Glomerular visceral epithelial cell (primary cell): ENCODE measurements at regions not wholly inside any gene's neighbourhood (a gene's known extent, or its start where the extent isn't known, plus 50 kb on each side); places are given as distances from the start of the nearest gene placed in this dataset.
"Not testable (repeated sequence)": the region's sequence is repeated elsewhere in the genome, so short reads cannot be mapped to it uniquely, and the experiment has no call there.

ENCODE experiments used
- DNase-seq: peaks from one replicate; pipeline ENCODE4 v3.0.0-alpha.2; 2016; ENCODE audit errors: extremely low spot score

DNA sequence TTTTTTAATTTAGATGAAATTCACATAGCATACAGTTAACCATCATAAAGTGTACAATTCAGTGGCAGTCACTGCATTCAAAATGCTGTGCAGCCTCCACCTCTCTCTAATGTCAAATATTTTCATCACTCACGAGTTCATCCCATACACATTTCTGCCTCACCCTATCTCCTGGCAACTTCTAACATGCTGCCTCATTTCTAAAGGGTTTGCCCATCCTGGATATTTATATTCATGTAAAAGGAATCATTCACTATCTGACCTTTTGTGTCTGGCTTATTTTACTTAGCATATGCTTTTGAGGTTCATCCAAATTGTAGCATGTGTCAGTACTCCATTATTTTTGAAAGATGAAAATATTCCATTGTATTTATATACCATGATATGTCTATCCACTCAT is 286.9 kb upstream of the VSTM2A start:
- no peak for DNase-seq

DNA sequence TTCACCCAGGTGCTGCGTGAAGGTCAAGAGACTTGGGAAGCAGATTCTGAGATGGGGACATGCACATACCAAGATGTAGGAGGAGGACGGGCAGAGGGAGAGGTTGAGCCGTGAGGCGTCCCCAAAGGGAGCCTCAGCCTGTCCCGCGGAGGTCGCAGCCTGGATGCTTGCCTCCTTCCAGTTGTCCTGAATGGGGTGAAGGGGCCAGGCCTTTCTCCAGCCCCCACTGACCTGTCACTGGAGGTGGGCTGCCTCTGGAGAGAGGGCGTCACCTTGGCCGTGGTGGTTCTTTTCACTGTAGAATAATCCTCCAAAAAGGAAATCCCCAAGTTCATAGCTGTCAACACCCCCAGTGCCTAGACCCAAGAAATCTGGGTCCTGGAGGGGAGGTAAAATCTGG is 283.0 kb upstream of the VSTM2A start:
- no peak for DNase-seq

DNA sequence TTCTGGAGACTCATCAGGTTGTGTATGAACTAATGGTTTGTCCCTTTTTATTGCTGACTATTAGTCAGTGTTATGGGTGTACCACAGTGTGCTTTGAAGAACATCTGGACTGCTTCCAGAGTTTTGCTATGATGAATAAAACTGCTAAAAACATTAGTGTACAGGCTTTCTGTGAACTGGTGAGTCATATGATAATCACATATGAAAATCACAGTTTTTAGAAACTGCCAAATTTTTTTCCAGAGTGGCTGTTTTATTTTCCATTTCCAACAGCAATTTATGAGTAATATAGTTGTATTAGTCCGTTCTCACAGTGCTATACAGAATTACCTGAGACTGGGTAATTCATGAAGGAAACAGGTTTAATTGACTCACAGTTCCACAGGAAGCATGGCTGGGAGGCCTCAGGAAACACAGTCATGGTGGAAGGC is 281.2 kb upstream of the VSTM2A start:
- no peak for DNase-seq

DNA sequence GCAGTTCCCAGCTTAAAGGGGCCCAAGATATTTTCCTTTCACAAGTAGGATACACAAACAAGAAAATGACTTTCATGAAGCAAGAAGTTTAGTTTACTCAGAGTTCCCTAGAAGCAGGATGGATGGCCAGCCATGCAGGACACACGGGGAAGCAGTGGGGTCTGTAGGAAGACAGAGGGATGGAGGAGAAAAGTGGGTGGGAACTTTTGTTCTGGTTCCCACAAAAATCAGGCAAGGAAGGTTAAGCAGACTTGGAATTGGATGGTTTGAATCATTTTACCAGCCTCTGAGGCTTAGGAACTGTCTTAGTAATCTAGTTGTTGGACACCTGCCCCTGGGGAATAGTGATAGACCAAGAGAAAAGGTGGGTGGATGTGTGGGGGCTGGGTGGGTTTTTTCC is 263.3 kb upstream of the VSTM2A start:
- DNase-seq = no peak

DNA sequence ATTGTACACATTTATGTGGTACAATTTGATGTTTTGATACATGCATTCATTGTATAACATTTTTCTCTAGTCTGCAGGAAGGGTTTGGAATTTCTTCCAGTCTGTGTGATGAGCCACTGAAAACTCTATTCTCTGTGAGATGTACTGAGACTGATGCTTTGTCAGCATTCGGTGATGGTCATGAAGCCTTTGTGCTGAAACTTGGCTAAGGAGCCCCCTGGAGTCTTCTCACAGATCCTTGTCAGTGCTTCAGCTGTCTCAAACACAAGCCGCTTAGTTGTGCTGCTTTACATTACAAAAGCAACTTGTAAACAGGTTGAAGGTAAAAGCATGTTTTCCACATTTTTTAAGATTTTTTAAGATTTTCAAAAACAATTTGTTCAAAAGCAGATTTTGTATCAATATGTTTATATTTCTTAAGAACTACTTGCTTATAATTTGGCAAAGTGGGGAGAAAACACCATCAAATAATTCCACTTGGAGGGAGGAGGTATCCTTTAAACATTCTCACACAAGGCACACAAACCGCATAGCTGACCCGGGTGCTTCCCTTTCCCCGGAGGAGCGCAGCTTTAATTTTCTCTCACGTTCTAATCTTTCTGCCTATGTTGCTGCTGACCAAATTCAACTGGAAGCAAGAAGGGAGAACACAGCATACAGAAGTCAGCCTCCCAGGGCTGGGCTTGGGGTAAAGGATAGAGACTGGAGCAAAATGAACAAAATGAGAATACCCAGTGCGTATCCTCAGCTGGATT is 249.8 kb upstream of the VSTM2A start:
- DNase-seq = no peak

DNA sequence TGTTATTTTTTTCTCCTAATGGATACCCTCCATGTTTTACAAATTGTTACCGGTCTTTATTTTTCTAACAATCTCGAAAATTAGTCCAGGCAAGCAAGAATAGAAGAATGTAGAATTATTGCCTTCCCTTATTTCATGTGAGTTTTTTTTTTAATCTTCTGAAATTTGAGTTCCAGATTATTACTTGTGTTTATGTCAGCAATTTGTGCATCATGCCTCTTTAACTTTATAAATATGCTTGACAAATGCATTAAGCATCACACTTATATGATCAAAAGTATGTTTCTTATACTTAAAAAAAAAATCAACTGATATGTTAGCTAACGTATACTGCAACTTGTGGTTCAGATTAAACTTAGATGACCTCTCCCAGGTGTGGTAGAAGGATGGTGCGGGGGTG is 242.7 kb upstream of the VSTM2A start:
- no peak for DNase-seq

DNA sequence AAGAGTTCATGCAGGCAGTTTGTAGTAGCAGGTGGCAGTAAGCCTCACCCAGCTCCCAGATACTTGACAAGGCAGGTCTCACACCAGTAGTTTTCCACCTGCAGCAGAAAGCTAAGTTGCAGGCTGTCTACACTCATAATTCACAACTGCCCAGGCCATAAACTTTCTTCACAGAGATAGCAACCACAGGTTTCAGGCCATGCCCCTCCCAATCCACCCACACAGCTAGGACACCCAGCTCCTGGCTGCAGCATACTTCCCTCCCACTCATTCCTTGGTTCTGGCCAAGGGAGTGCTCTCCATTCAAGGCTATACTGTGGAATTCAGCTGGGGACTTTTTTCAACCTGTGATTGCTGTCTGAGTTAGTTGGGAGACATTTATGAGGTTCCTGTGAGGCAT is 226.2 kb upstream of the VSTM2A start:
- DNase-seq = not testable (repeated sequence)

DNA sequence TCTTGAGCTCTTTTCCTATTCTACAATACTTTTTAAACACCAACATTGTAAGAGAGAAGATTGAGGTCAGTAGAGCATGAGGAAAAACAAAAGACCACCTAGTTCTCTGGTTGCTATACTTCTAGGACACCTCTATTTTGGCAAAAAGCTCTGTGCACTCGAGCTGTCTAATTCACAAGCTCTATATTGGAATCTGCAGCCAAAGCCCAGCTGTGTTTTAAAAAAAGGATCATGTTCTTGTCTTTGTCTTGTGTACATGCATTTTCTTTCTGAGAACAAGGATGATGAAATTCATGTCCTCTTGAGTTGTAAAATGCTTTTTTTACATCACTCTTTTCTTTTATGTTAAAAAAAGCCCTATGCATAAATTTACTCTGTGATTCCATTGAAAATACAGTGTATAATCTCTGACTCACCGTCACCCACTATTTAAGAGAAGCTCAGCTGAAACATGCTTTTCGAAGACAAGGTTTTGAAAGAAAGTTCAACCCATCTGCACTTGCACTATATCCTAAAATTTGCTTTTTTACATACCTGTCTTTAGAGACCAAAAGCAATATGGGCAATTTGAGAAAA is 215.5 kb upstream of the VSTM2A start:
- no peak for DNase-seq

DNA sequence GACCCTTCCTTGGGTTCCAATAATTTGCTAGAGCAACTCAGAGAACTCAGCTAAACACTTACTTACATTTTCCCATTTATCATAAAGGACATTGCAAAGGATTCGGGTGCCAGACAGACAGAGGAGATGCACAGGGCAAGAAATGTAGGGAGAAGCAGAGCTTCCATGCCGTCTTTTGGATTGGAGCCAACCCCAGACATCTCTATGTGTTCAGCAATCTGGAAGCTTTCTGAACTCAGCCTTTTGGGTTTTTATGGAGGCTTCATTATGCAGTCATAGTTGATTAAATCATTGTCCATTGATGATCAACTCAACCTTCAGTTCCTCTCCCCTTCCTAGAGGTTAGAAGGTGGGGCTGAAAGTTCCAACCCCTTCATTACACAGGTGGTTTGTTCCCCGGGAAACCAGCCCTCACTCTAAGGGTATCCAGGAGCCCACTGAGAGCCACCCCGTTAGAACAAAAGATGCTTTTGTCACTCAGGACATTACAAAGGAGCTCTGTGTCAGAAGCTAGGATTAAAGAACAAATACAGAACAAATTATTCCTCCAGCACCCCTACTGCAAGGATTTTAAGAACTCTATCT is 211.9 kb upstream of the VSTM2A start:
- no peak for DNase-seq

DNA sequence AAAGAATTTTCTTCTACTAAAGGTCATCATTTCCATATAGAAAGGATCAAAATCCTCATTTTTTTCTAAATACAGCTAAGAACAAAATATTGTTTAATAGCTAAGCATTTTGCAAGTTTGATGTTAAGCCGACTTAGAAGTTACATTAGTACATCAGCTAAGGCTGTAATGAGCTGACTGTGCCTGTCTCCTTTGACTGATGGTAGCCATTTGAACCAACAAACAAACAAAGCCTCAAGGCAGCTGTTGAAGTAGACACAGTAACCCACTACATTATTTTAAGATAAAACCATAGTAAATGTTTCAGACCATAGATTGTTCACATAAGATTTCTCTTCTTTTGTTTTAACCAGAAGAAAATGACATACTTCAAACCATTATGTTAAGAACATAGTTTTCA is 210.9 kb upstream of the VSTM2A start:
- DNase-seq = no peak

DNA sequence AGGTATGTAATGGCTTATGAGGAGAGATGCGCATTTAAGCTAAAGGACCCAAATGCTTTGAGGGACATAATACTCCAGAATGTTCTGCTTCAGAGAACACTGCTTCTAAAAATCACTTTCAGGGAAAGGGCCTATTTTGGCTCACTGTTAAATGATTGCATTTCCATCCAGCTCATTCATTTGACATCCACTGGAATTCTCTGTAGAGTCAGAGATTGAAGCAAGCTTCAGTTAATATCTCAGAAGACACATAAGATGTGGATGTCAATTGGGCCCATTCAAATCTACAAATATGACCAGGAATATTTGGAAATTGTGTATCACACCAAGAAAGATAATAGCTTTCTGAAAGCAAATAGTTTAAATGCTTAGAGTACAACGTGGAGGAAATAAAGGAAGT is 209.9 kb upstream of the VSTM2A start:
- DNase-seq = no peak

DNA sequence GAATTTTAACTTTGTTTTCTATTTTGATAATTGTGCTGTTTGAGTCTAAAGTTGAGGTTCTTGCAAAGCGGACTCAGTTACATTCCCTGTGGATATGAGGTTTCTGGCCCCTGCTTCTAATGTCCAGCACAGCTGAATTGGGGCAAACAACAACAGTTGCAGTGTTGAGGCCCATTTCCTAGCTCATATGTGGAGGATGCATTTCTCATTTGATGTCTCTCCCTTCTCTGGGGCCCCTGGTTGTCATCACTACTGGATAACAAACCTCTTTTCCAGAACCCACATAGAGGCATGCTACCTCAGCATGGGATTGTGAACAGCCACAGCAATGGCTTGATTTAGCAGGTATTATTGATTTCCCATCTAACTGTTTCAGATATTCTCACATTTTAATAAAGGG is 208.2 kb upstream of the VSTM2A start:
- no peak for DNase-seq

DNA sequence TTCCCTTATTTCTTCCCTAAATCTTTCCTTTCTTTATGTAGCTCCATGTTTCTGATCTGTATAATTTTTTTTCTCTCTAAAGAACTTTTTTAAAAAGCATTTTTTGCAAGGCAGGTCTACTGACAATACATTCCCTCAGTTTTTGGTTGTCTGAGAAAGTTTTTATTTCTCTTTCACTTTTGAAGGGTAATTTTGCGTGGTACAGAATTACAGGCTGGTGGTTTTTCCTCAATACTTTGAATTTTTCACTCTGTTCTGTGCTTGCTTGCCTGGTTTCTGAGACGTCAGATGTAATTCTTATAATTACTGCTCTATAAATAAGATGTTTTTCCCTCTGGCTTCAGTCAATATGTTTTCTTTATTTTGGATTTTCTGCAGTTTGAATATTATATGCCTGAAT is 205.4 kb upstream of the VSTM2A start:
- DNase-seq = no peak

DNA sequence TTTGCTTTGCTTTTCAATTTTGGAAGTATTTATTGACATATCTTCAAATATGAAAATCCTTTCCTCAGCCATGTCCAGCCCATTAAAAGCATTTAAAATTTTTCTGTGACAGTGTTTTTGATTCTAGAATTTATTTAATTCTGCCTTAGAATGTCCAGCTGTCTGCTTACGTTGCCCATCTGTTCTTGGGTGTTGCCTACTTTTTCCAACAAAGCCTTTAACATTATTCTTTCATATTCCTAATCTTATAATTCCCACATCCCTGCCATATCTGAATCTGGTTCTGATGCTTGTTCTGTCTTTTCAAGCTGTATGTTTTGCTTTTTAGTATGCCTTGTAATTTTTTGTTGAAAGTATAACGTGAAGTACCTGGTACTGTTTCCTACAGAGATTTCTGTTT is 204.7 kb upstream of the VSTM2A start:
- no peak for DNase-seq

DNA sequence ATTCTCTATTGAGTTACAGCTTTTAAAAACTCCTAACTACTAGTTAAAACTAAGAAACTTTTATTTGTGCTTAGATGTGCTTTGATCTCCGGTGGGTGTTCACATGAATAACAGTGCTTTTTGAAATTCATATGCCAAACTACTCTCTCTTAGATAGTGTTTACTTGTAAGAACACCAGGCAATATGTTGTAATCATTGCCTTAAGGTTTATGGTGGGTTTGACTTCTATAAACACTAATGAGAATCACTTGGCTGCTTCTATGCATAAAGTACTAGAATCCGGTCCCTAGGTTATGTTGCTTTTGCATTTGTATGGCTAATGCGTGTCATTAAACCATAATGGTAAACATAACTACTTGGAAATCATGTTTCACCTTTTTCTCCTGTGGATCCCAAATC is 203.9 kb upstream of the VSTM2A start:
- DNase-seq = no peak

DNA sequence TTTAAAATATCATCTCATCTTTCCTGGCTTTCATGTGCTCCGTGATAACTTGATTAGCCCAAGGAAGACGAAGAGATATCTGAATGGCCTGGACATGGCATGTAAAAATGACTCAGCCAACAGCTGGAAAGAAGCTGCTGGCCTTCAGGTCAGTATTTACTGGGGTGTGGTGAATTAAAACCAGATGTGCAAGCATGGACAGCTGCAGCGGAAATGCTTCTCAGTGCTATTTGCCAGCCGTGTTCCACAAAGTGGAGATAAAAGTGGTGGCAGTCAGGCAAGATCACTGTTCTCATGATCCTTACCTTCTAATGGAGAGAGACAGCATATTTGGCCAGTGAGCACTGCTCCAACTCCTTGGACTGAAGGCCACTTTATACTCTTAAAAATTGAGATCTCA is 203.1 kb upstream of the VSTM2A start:
- DNase-seq = no peak

DNA sequence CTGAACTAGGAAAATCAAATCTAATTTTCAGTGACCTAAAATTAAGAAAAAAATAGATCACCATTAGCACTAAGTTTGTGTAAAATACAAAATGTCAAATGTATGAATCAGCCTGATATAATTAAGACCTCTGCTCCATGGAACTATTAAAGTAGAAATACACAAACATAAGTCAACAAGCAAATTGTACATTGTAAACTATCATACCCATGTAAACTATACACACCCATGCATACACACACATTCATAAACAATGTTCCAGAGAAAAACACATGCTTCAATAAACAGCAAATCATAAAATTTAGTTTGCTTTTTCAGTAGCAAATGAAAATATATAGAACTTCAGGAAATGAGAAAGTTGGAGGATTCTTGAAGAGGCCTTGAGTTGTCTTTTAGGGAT is 199.7 kb upstream of the VSTM2A start:
- DNase-seq = no peak

DNA sequence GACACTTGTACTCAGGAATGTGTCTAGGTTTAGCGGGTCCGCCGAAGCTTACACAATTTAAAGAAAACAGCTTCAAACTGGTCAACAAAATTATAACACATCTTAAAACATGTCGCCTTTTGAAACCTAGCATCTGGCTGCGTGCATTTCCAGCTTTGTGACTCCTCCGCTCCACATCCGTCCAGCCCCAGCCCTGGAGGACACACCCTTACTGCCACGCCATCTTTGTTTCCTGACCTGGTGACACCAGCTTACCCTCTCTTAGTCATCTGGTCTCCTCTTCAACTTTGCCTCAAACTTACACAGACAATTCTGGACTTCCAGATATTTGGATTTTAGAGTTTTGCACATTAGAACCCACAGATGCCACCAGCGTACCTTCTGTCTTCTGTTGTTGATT is 198.7 kb upstream of the VSTM2A start:
- DNase-seq = no peak

DNA sequence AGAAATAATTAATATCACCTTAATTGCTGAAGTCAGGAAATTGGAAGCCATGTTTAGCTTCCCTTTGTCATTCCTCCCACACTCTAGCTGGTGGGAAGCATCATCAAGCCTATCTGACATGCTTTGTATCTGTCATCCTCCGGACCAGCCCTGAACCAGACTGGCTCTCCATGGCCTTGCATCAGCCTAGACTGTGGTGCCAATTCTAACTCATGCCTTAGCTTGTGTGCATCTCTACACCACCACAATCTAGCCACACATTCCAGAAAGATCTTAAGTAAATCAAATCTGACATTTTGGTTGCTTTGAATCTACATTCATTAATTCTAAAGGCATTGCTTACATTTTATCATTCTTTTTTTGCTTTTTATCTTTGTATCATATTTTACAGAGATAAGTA is 196.4 kb upstream of the VSTM2A start:
- DNase-seq = no peak

DNA sequence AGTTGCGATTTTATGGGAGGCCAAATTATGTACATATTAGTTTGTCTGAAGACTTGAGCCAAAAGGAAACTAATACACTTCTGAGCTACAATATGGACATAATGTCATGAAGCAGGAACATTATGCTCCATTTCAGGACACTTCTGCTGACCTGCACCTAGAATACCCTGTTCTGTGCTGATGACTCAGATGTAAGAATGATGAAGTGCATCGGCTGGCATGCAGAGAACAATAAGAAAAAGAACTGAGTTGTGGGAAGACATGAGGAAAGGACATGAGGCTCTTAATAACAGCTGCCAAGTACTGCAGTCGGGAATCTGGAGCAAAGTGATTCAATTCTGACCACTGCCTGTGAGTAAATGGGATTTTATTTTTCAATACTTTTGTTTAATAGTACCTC is 192.9 kb upstream of the VSTM2A start:
- DNase-seq = no peak

DNA sequence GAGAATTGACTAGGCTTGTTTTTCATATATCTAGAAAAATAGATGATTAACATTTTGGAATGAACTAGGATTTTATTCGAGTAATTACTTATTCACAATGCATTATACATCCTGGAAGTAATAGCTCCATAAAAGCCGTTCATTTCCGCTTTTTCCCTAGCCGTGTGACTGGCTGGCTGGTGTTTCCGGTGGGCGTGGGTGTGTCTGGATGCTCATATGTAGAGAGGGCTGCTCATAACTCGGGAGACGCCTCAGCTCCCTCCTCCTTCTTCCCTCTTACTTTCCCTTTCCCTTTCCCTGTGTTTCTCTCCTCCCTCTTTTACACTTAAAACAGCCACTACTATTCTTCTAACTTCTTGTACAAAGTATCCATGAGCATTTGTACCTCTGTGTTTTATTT is 187.7 kb upstream of the VSTM2A start:
- DNase-seq = no peak

DNA sequence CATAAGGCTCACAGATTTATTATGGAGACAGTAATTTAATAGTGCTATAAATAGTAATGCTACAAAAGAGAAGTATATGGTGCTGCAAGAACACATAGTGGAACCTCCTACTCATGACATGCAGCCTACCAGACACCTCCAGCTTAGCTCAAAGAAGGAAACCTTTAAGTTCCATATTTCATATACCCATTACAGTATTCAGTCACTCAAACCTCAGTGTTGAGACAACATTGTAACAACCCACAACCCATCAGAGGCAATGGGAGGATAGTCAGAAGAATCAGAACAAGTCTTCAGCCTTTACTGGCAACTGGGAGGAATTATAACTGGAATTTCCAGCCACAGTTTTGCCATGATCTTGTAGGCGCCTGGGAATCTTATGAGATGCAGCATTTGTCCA is 186.3 kb upstream of the VSTM2A start:
- no peak for DNase-seq

DNA sequence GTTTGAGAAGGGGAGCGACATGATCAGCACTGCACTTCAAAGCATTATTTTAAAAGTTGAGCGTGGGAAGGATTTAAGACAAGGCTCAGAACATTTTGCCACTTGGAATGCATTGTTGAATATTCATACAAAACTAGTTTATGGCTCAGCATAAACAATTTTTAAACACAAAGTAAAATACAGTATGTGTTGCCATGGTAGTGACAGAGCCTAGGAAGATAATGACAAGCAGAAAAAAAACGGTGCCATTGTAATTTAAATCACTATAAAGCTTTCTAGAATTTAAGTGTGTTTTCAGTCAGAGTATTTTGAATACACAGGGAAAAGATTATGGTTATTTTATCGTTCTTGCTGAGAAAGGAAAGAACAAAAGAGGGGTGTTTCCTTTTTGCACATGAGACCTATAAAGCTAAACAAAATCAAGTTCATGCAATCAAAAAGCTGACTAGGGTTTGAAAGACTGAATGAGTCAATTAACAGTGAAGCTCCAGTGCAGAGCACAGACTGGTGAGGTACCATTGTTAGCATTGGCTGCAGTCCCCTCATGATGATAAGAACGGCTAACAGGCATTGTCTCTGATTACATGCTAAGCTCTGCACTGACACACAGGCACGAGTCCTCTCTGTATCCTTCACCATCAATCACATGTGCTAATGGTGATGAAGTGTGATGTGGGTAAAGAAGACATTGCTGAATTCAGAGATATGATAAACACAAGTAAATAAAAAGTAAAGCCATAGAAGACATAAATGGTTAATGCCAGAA is 181.9 kb upstream of the VSTM2A start:
- DNase-seq = no peak
